Activated B cell treated with CpG ODN at 0.5 μM for 24 hours (primary cell): ENCODE measurements at regions not wholly inside any gene's neighbourhood (a gene's known extent, or its start where the extent isn't known, plus 50 kb on each side); places are given as distances from the start of the nearest gene placed in this dataset.
"Not testable (repeated sequence)": the region's sequence is repeated elsewhere in the genome, so short reads cannot be mapped to it uniquely, and the experiment has no call there.

Experiments used
- ATAC-seq: fragments of 200-7000 bp; cut with Tn5 transposase; one replicate; pipeline ENCODE4 v1.10.0; 2021; ENCODE audit warnings: low read depth, mild to moderate bottlenecking, moderate library complexity
- CTCF ChIA-PET: fragments of 350-600 bp; sonication (Branson Sonifier 250); formaldehyde crosslinking; loops from one replicate; lab custom pipeline; 2021; ENCODE audit warnings: antibody characterized with exemption; lab: Charles Lee
- POLR2A ChIA-PET: fragments of 350-600 bp; sonication (Branson Sonifier 250); formaldehyde crosslinking; loops from one replicate; lab custom pipeline; 2021; ENCODE audit warnings: antibody characterized with exemption; lab: Charles Lee
- DNase-seq: peaks from one replicate; pipeline ENCODE4 v3.0.0; 2022
- H3K27ac Mint-ChIP-seq: one replicate; pipeline ENCODE4 v1.8.0; 2020; ENCODE audit warnings: mixed read lengths
- H3K27me3 Mint-ChIP-seq: one replicate; pipeline ENCODE4 v1.8.0; 2021; ENCODE audit warnings: mixed read lengths
- H3K36me3 Mint-ChIP-seq: one replicate; pipeline ENCODE4 v1.8.0; 2021; ENCODE audit warnings: low read depth, mixed read lengths
- H3K4me1 Mint-ChIP-seq: one replicate; pipeline ENCODE4 v1.8.0; 2021; ENCODE audit warnings: mixed read lengths
- H3K4me3 Mint-ChIP-seq: one replicate; pipeline ENCODE4 v1.8.0; 2020; ENCODE audit warnings: mild to moderate bottlenecking, mixed read lengths
- H3K9me3 Mint-ChIP-seq: one replicate; pipeline ENCODE4 v1.8.0; 2020; ENCODE audit warnings: mixed read lengths
- intact Hi-C: fragments of 100-400 bp; cut with micrococcal nuclease; formaldehyde crosslinking; loops from one replicate; pipeline ENCODE4 v1.15.1; 2024
- TF ChIP-seq, protein P1 (sequence below): fragments of 200-600 bp; IDR thresholded peaks from one replicate; pipeline ENCODE4 v1.8.0; 2022; ENCODE audit warnings: antibody characterized with exemption, mild to moderate bottlenecking

GRCh38 chr13:109702030-109702597, 84.3 kb downstream of the IRS2 start:
- H3K9me3 Mint-ChIP-seq, H3K36me3 Mint-ChIP-seq, POLR2A ChIA-PET, H3K27ac Mint-ChIP-seq, H3K4me3 Mint-ChIP-seq, intact Hi-C loops, DNase-seq, CTCF ChIA-PET, ATAC-seq: not testable (repeated sequence)
- Mint-ChIP-seq H3K4me1 (peaks cover 14% of the 10 kb centered on the region), H3K27me3 (peaks cover 32% of the 10 kb centered on the region)

GRCh38 chr13:109700176-109700575, 86.2 kb downstream of the IRS2 start:
- no peak for ATAC-seq
- Mint-ChIP-seq H3K27me3 (peaks cover 14% of the 10 kb centered on the region), H3K27ac (no peak overlapping the region), H3K36me3 (no peaks in the 10 kb centered on the region), H3K4me3 (no peak overlapping the region), H3K9me3 (no peaks in the 10 kb centered on the region), H3K4me1 (peaks cover 6% of the 10 kb centered on the region)
- ChIA-PET CTCF (no interaction called here), POLR2A (no interaction called here)
- TF ChIP-seq, protein P1, sequence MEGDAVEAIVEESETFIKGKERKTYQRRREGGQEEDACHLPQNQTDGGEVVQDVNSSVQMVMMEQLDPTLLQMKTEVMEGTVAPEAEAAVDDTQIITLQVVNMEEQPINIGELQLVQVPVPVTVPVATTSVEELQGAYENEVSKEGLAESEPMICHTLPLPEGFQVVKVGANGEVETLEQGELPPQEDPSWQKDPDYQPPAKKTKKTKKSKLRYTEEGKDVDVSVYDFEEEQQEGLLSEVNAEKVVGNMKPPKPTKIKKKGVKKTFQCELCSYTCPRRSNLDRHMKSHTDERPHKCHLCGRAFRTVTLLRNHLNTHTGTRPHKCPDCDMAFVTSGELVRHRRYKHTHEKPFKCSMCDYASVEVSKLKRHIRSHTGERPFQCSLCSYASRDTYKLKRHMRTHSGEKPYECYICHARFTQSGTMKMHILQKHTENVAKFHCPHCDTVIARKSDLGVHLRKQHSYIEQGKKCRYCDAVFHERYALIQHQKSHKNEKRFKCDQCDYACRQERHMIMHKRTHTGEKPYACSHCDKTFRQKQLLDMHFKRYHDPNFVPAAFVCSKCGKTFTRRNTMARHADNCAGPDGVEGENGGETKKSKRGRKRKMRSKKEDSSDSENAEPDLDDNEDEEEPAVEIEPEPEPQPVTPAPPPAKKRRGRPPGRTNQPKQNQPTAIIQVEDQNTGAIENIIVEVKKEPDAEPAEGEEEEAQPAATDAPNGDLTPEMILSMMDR, result no peak
- intact Hi-C loops, result no loop called here
- no peak for DNase-seq

DNA sequence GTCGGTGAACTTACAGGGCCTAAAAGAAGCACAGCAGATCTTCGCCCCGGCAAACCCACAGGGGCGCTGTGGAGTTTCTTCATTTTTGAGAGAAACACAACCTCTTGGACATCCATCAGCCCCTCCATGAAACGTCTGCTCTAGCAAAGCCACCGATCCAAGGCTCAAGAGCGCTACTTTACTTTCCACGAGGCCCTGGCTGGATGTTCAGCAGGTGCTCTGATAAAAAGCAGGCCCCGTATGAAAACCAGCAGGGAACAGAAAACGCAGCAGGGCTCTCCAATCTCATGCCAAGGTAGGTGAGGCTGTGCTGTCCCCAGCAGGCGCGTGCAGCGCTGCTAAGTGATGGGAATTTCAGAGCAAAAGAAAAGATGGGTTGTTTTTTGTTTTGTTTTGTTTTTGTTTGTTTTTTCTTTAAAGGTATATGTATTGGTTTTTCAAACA, 86.7 kb downstream of the IRS2 start:
- no peaks in the 10 kb centered on the region for H3K36me3 Mint-ChIP-seq
- intact Hi-C loops, result no loop called here
- DNase-seq, result no peak
- TF ChIP-seq, protein P1, result no peak
- no peaks in the 10 kb centered on the region for H3K9me3 Mint-ChIP-seq
- POLR2A ChIA-PET, result no interaction called here
- no peak overlapping the region for H3K27ac Mint-ChIP-seq
- H3K4me1 Mint-ChIP-seq, result peaks cover under 1% of the 10 kb centered on the region
- no peak overlapping the region for H3K4me3 Mint-ChIP-seq
- no peak for ATAC-seq
- peaks cover 9% of the 10 kb centered on the region for H3K27me3 Mint-ChIP-seq
- CTCF ChIA-PET, result no interaction called here

- ChIA-PET CTCF (no interaction called here), POLR2A (no interaction called here)
- DNase-seq (no peak), ATAC-seq (no peak)
- H3K27me3 Mint-ChIP-seq, result peaks cover under 1% of the 10 kb centered on the region
- H3K9me3 Mint-ChIP-seq, result no peaks in the 10 kb centered on the region
- TF ChIP-seq, protein P1, result no peak
- H3K4me1 Mint-ChIP-seq, result no peaks in the 10 kb centered on the region
- H3K4me3 Mint-ChIP-seq, result no peak overlapping the region
- intact Hi-C loops, result no loop called here
- H3K36me3 Mint-ChIP-seq, result no peaks in the 10 kb centered on the region
- H3K27ac Mint-ChIP-seq, result no peak overlapping the region
These were observed 87.6 kb downstream of the IRS2 start for GRCh38 chr13:109698779-109699178.

DNA sequence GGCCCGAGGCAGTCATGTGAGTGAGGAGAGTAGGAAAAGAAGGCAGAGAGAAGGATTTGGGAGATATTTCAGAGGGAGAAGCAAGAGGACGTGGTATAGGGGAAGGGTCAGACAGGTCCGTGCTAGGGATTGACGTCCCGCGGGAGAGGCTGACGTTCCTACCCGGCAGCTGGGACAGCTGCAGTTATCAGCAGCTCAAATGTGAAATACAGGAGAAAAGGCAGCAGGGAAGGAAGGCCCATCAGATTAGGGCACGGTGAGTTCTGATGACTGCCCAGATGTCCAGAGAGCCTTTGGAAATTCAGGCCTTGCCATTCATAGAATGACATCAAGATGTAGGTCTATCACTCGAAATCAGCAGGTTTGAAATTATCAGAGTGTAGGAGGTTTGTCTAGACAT, 88.4 kb downstream of the IRS2 start:
- Mint-ChIP-seq H3K4me1 (no peaks in the 10 kb centered on the region), H3K27ac (no peak overlapping the region), H3K9me3 (no peaks in the 10 kb centered on the region), H3K27me3 (no peaks in the 10 kb centered on the region), H3K4me3 (no peak overlapping the region), H3K36me3 (no peaks in the 10 kb centered on the region)
- CTCF ChIA-PET, result no interaction called here
- intact Hi-C loops, result no loop called here
- ATAC-seq (no peak), DNase-seq (no peak)
- TF ChIP-seq, protein P1, result no peak
- POLR2A ChIA-PET, result no interaction called here
